ENCODE measurements at regions not wholly inside any gene's neighbourhood (a gene's known extent, or its start where the extent isn't known, plus 50 kb on each side); places are given as distances from the start of the nearest gene placed in this dataset.

DNA sequence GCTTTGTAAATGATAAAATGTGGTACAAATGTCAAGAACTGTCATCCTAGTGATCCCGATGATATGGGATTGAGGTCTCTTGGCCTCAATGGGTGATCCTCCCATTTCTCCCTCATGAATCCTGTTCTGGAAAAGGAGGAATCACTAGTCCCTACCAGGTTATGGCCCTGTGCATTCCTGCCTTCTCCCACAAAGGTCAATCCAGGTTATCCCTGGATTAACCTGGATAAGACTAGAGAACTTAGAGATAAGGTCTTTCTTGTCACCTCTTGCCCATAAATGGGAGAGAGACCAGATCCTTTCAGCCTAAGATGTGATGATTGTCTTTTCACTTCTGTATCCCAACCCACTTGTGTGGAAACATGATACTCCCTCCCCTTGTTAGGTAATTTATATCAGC, 396.7 kb downstream of the BUD13 start:
- Mint-ChIP-seq H3K27ac (no peak overlapping the region), H3K9me3 (peaks cover 8% of the 10 kb centered on the region; the same call in 2 of the 3 replicates), H3K36me3 (ENCODE audit: low read depth) (no peaks in the 10 kb centered on the region; the same call in 2 of the 3 replicates), H3K4me3 (no peak overlapping the region), H3K4me1 (peaks cover 16% of the 10 kb centered on the region), H3K27me3 (ENCODE audit: insufficient read depth, low read depth, poor library complexity) (peaks cover 2% of the 10 kb centered on the region)
- no peak overlapping the region for H3K4me3 ChIP-seq
- H4K20me1 ChIP-seq (replicated peaks; ENCODE audit: insufficient read depth) = no peaks in the 10 kb centered on the region
- no peak for DNase-seq (ENCODE audit: low spot score)
- no peak overlapping the region for H3K27ac ChIP-seq (ENCODE audit: low read depth)
- ATAC-seq = no peak
- H3K4me1 ChIP-seq (ENCODE audit: insufficient read depth) = peaks cover 9% of the 10 kb centered on the region
- H3K79me2 ChIP-seq (replicated peaks; ENCODE audit: insufficient read depth) = no peaks in the 10 kb centered on the region
- no peaks in the 10 kb centered on the region for H3K36me3 ChIP-seq (ENCODE audit: insufficient read depth)
- no peak overlapping the region for H3K4me2 ChIP-seq
- H3K9me2 ChIP-seq (ENCODE audit: insufficient read depth) = no peaks in the 10 kb centered on the region
- TF ChIP-seq EZH2 (IDR thresholded peaks at IDR 0.05; ENCODE audit: low read depth, unreplicated experiment) (no peak), NANOG (IDR thresholded peaks at IDR 0.05; ENCODE audit: borderline replicate concordance) (no peak), JUNB (IDR thresholded peaks at IDR 0.05; ENCODE audit: unreplicated experiment) (no peak), EZH2phosphoT487 (IDR thresholded peaks at IDR 0.05; ENCODE audit: unreplicated experiment) (no peak), STAT1 (IDR thresholded peaks at IDR 0.05; ENCODE audit: unreplicated experiment) (no peak), CREB1 (CRISPR knock-in tag; IDR thresholded peaks at IDR 0.05; ENCODE audit: low read depth) (no peak), ZNF114 (CRISPR knock-in tag; IDR thresholded peaks at IDR 0.05) (no peak), ZNF331 (CRISPR knock-in tag; IDR thresholded peaks at IDR 0.05; ENCODE audit: low read depth) (no peak), POLR2AphosphoS5 (IDR thresholded peaks at IDR 0.05; ENCODE audit: low read depth) (no peak)
- TF ChIP-seq, protein P1, sequence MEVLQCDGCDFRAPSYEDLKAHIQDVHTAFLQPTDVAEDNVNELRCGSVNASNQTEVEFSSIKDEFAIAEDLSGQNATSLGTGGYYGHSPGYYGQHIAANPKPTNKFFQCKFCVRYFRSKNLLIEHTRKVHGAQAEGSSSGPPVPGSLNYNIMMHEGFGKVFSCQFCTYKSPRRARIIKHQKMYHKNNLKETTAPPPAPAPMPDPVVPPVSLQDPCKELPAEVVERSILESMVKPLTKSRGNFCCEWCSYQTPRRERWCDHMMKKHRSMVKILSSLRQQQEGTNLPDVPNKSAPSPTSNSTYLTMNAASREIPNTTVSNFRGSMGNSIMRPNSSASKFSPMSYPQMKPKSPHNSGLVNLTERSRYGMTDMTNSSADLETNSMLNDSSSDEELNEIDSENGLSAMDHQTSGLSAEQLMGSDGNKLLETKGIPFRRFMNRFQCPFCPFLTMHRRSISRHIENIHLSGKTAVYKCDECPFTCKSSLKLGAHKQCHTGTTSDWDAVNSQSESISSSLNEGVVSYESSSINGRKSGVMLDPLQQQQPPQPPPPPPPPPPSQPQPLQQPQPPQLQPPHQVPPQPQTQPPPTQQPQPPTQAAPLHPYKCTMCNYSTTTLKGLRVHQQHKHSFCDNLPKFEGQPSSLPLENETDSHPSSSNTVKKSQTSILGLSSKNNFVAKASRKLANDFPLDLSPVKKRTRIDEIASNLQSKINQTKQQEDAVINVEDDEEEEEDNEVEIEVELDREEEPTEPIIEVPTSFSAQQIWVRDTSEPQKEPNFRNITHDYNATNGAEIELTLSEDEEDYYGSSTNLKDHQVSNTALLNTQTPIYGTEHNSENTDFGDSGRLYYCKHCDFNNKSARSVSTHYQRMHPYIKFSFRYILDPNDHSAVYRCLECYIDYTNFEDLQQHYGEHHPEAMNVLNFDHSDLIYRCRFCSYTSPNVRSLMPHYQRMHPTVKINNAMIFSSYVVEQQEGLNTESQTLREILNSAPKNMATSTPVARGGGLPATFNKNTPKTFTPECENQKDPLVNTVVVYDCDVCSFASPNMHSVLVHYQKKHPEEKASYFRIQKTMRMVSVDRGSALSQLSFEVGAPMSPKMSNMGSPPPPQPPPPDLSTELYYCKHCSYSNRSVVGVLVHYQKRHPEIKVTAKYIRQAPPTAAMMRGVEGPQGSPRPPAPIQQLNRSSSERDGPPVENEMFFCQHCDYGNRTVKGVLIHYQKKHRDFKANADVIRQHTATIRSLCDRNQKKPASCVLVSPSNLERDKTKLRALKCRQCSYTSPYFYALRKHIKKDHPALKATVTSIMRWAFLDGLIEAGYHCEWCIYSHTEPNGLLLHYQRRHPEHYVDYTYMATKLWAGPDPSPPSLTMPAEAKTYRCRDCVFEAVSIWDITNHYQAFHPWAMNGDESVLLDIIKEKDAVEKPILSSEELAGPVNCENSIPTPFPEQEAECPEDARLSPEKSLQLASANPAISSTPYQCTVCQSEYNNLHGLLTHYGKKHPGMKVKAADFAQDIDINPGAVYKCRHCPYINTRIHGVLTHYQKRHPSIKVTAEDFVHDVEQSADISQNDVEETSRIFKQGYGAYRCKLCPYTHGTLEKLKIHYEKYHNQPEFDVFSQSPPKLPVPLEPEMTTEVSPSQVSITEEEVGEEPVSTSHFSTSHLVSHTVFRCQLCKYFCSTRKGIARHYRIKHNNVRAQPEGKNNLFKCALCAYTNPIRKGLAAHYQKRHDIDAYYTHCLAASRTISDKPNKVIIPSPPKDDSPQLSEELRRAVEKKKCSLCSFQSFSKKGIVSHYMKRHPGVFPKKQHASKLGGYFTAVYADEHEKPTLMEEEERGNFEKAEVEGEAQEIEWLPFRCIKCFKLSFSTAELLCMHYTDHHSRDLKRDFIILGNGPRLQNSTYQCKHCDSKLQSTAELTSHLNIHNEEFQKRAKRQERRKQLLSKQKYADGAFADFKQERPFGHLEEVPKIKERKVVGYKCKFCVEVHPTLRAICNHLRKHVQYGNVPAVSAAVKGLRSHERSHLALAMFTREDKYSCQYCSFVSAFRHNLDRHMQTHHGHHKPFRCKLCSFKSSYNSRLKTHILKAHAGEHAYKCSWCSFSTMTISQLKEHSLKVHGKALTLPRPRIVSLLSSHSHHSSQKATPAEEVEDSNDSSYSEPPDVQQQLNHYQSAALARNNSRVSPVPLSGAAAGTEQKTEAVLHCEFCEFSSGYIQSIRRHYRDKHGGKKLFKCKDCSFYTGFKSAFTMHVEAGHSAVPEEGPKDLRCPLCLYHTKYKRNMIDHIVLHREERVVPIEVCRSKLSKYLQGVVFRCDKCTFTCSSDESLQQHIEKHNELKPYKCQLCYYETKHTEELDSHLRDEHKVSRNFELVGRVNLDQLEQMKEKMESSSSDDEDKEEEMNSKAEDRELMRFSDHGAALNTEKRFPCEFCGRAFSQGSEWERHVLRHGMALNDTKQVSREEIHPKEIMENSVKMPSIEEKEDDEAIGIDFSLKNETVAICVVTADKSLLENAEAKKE (CRISPR knock-in tag; IDR thresholded peaks at IDR 0.05) = no peak
- TF ChIP-seq, protein P2, sequence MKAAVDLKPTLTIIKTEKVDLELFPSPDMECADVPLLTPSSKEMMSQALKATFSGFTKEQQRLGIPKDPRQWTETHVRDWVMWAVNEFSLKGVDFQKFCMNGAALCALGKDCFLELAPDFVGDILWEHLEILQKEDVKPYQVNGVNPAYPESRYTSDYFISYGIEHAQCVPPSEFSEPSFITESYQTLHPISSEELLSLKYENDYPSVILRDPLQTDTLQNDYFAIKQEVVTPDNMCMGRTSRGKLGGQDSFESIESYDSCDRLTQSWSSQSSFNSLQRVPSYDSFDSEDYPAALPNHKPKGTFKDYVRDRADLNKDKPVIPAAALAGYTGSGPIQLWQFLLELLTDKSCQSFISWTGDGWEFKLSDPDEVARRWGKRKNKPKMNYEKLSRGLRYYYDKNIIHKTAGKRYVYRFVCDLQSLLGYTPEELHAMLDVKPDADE (IDR thresholded peaks at IDR 0.05) = no peak
- TF ChIP-seq, protein P3, sequence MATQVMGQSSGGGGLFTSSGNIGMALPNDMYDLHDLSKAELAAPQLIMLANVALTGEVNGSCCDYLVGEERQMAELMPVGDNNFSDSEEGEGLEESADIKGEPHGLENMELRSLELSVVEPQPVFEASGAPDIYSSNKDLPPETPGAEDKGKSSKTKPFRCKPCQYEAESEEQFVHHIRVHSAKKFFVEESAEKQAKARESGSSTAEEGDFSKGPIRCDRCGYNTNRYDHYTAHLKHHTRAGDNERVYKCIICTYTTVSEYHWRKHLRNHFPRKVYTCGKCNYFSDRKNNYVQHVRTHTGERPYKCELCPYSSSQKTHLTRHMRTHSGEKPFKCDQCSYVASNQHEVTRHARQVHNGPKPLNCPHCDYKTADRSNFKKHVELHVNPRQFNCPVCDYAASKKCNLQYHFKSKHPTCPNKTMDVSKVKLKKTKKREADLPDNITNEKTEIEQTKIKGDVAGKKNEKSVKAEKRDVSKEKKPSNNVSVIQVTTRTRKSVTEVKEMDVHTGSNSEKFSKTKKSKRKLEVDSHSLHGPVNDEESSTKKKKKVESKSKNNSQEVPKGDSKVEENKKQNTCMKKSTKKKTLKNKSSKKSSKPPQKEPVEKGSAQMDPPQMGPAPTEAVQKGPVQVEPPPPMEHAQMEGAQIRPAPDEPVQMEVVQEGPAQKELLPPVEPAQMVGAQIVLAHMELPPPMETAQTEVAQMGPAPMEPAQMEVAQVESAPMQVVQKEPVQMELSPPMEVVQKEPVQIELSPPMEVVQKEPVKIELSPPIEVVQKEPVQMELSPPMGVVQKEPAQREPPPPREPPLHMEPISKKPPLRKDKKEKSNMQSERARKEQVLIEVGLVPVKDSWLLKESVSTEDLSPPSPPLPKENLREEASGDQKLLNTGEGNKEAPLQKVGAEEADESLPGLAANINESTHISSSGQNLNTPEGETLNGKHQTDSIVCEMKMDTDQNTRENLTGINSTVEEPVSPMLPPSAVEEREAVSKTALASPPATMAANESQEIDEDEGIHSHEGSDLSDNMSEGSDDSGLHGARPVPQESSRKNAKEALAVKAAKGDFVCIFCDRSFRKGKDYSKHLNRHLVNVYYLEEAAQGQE (IDR thresholded peaks at IDR 0.05; ENCODE audit: unreplicated experiment) = no peak
- TF ChIP-seq, protein P4, sequence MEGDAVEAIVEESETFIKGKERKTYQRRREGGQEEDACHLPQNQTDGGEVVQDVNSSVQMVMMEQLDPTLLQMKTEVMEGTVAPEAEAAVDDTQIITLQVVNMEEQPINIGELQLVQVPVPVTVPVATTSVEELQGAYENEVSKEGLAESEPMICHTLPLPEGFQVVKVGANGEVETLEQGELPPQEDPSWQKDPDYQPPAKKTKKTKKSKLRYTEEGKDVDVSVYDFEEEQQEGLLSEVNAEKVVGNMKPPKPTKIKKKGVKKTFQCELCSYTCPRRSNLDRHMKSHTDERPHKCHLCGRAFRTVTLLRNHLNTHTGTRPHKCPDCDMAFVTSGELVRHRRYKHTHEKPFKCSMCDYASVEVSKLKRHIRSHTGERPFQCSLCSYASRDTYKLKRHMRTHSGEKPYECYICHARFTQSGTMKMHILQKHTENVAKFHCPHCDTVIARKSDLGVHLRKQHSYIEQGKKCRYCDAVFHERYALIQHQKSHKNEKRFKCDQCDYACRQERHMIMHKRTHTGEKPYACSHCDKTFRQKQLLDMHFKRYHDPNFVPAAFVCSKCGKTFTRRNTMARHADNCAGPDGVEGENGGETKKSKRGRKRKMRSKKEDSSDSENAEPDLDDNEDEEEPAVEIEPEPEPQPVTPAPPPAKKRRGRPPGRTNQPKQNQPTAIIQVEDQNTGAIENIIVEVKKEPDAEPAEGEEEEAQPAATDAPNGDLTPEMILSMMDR (conservative IDR thresholded peaks at IDR 0.05; ENCODE audit: low read depth in 2 of 2) = no peak
- H3F3A ChIP-seq (replicated peaks; ENCODE audit: low read depth) = no peaks in the 10 kb centered on the region
- no peak overlapping the region for H2AFZ ChIP-seq
- no peaks in the 10 kb centered on the region for H3K27me3 ChIP-seq (ENCODE audit: insufficient read depth)
